Fibroblast of lung (primary cell): ENCODE measurements at regions not wholly inside any gene's neighbourhood (a gene's known extent, or its start where the extent isn't known, plus 50 kb on each side); places are given as distances from the start of the nearest gene placed in this dataset.

Source experiments
- DNase-seq, 2 donors: peaks; one replicate each; pipeline versions ENCODE4 v3.0.0 to v3.0.0-alpha.2; 2010; ENCODE audit warnings: low read depth in 2 of 2
- H2AFZ ChIP-seq: 2 replicates; pipeline ENCODE4 v1.5.1; 2012; ENCODE audit warnings: low read length, control low read depth, inconsistent platforms
- H3K27ac ChIP-seq: 2 replicates; pipeline ENCODE4 v1.5.1; 2011; ENCODE audit warnings: low read length, control low read depth; ENCODE audit not compliant: insufficient read depth
- H3K27me3 ChIP-seq: 2 replicates; pipeline ENCODE4 v1.5.1; 2011; ENCODE audit warnings: mild to moderate bottlenecking, low read length; ENCODE audit not compliant: control insufficient read depth, insufficient read depth
- H3K36me3 ChIP-seq: 2 replicates; pipeline ENCODE4 v1.5.1; 2011; ENCODE audit warnings: low read length; ENCODE audit not compliant: control insufficient read depth, insufficient read depth
- H3K4me1 ChIP-seq: 2 replicates; pipeline ENCODE4 v1.5.1; 2011; ENCODE audit warnings: low read length; ENCODE audit not compliant: control insufficient read depth, insufficient read depth; ENCODE audit errors: extremely low read depth
- H3K4me2 ChIP-seq: 2 replicates; pipeline ENCODE4 v1.5.1; 2011; ENCODE audit warnings: low read length, control low read depth; ENCODE audit not compliant: insufficient read depth; ENCODE audit errors: extremely low read depth
- H3K4me3 ChIP-seq, 4 experiments: fragments of 200-600 bp in 1 of 4; sonication (generic) in 1 of 4; replicated peaks in 1 of 4; 2 replicates each; pipeline ENCODE4 v1.5.1; 2011 to 2016; ENCODE audit warnings: low read length in 4 of 4, low read depth in 3 of 4, mild to moderate bottlenecking in 3 of 4, control low read depth in 2 of 4, inconsistent platforms in 1 of 4, mixed read lengths in 1 of 4; ENCODE audit not compliant: insufficient read depth in 1 of 4; ENCODE audit errors: control extremely low read depth in 1 of 4
- H3K79me2 ChIP-seq: 2 replicates; pipeline ENCODE4 v1.5.1; 2012; ENCODE audit warnings: mild to moderate bottlenecking, low read length, inconsistent platforms; ENCODE audit not compliant: control insufficient read depth, insufficient read depth
- H3K9ac ChIP-seq: 2 replicates; pipeline ENCODE4 v1.5.1; 2011; ENCODE audit warnings: mild to moderate bottlenecking, low read length, control low read depth; ENCODE audit not compliant: insufficient read depth
- H3K9me3 ChIP-seq: 2 replicates; pipeline ENCODE4 v1.5.1; 2012; ENCODE audit warnings: low read depth, low read length; ENCODE audit not compliant: control insufficient read depth, insufficient read depth
- H4K20me1 ChIP-seq: 2 replicates; pipeline ENCODE4 v1.5.1; 2011; ENCODE audit warnings: low read length; ENCODE audit not compliant: control insufficient read depth, insufficient read depth; ENCODE audit errors: extremely low read depth
- EZH2 ChIP-seq: IDR thresholded peaks from 2 replicates; pipeline ENCODE4 v1.5.1; 2012; ENCODE audit warnings: low read length, control low read depth, mild to moderate bottlenecking; ENCODE audit errors: missing control alignments
- TF ChIP-seq, protein P1 (sequence below), 2 donors: IDR thresholded peaks in 1 of 2; conservative IDR thresholded peaks in 1 of 2; 1 replicate in 1 of 2; 2 replicates in 1 of 2; pipeline ENCODE4 v1.5.1; 2011 to 2012; ENCODE audit warnings: low read length in 2 of 2, control low read depth in 1 of 2, inconsistent platforms in 1 of 2, low read depth in 1 of 2, mild to moderate bottlenecking in 1 of 2

DNA sequence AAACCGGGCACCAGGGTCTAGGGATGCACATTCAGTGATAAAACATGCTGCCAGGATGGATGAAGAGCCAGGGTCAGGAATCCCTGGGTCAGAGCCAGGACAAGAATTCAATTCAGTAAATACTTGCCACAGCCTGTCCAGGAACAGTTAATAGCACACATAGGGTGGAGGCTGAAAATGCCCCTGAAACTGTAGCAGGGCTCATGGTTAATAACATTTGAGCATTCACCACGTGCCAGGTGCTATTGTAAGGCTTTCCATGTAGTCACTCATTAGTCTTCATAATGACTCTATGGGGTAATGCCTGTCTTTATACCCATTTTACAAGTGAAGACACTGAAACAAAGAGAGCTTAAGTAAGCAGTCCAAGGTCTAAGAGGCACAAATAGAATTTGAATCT is 296.3 kb downstream of the LRFN2 start:
- no peak overlapping the region for H3K27ac ChIP-seq
- H3K36me3 ChIP-seq: no peaks in the 10 kb centered on the region

DNA sequence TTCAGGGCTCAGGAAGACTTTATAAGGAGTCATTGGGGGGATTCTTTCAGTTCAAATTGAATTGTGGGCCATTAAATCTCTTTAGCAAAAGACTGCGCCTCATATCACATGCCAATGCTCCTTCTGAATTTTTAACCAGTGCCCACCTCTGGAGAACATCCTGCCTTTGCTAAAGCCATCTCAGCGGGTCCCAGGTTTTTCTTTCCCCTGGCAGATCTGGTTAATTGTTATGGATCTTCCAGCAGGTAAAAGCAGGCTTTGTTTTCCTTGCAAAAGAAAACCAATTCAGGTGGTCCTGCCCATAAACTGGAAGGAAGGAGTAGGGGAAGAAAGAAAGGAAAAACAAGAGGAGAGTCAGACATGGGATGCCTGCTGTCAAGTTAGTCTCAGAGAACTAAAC is 298.2 kb downstream of the LRFN2 start:
- no peaks in the 10 kb centered on the region for H3K27me3 ChIP-seq
- TF ChIP-seq, protein P1, sequence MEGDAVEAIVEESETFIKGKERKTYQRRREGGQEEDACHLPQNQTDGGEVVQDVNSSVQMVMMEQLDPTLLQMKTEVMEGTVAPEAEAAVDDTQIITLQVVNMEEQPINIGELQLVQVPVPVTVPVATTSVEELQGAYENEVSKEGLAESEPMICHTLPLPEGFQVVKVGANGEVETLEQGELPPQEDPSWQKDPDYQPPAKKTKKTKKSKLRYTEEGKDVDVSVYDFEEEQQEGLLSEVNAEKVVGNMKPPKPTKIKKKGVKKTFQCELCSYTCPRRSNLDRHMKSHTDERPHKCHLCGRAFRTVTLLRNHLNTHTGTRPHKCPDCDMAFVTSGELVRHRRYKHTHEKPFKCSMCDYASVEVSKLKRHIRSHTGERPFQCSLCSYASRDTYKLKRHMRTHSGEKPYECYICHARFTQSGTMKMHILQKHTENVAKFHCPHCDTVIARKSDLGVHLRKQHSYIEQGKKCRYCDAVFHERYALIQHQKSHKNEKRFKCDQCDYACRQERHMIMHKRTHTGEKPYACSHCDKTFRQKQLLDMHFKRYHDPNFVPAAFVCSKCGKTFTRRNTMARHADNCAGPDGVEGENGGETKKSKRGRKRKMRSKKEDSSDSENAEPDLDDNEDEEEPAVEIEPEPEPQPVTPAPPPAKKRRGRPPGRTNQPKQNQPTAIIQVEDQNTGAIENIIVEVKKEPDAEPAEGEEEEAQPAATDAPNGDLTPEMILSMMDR (conservative IDR thresholded peaks at IDR 0.05 in 1 of 2, IDR thresholded peaks at IDR 0.05 in 1 of 2; ENCODE audit: low read depth in 1 of 2, low read length in 2 of 2): no peak
- TF ChIP-seq EZH2: no peak
- H3K4me2 ChIP-seq: no peak overlapping the region
- no peak overlapping the region for H3K9ac ChIP-seq
- no peaks in the 10 kb centered on the region for H3K4me1 ChIP-seq
- no peak overlapping the region for H3K27ac ChIP-seq
- H3K36me3 ChIP-seq: no peaks in the 10 kb centered on the region
- no peak overlapping the region for H3K4me3 ChIP-seq
- H3K79me2 ChIP-seq: no peaks in the 10 kb centered on the region
- no peaks in the 10 kb centered on the region for H3K9me3 ChIP-seq
- no peak overlapping the region for H2AFZ ChIP-seq
- H4K20me1 ChIP-seq: no peaks in the 10 kb centered on the region
- DNase-seq: no peak

More for the DNA sequence above, 296.3 kb downstream of the LRFN2 start:
- no peak overlapping the region for H2AFZ ChIP-seq
- no peaks in the 10 kb centered on the region for H4K20me1 ChIP-seq
- H3K9ac ChIP-seq: no peak overlapping the region
- no peak overlapping the region for H3K4me2 ChIP-seq
- no peak overlapping the region for H3K4me3 ChIP-seq
- H3K4me1 ChIP-seq: no peaks in the 10 kb centered on the region
- no peak for DNase-seq
- H3K79me2 ChIP-seq: no peaks in the 10 kb centered on the region
- H3K27me3 ChIP-seq: no peaks in the 10 kb centered on the region
- TF ChIP-seq, protein P1 (conservative IDR thresholded peaks at IDR 0.05 in 1 of 2, IDR thresholded peaks at IDR 0.05 in 1 of 2; ENCODE audit: low read depth in 1 of 2, low read length in 2 of 2): no peak
- no peak for TF ChIP-seq EZH2
- H3K9me3 ChIP-seq: no peaks in the 10 kb centered on the region

DNA sequence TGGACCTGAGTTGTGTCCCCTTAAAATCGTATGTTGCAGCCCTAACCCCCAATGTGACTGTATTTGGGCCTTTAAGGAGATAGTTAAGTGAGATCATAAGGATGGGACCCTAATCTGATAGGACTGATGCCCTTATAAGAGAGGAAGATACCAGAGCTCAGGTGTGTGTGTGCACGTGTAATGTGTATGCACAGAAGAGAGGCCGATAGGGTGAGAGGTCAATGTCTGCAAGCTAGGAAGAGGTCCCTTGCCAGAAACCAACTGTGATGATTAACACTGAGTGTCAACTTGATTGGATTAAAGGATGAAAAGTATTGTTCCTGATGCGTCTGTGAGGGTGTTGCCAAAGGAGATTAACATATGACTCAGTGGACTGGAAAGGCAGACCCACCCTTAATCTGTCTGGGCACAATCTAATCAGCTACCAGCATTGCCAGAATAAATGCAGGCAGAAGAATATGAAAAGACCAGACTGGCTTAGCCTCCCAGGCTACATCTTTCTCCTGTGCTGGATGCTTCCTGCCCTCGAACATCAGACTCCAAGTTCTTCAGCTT is 299.8 kb downstream of the LRFN2 start:
- no peak overlapping the region for H3K9ac ChIP-seq
- DNase-seq: no peak
- H3K27ac ChIP-seq: no peak overlapping the region
- no peaks in the 10 kb centered on the region for H3K27me3 ChIP-seq
- no peak overlapping the region for H3K4me3 ChIP-seq
- H3K79me2 ChIP-seq: no peaks in the 10 kb centered on the region
- no peaks in the 10 kb centered on the region for H4K20me1 ChIP-seq
- H2AFZ ChIP-seq: no peak overlapping the region
- TF ChIP-seq EZH2: no peak
- TF ChIP-seq, protein P1 (conservative IDR thresholded peaks at IDR 0.05 in 1 of 2, IDR thresholded peaks at IDR 0.05 in 1 of 2; ENCODE audit: low read depth in 1 of 2, low read length in 2 of 2): no peak
- no peaks in the 10 kb centered on the region for H3K36me3 ChIP-seq
- no peak overlapping the region for H3K4me2 ChIP-seq
- no peaks in the 10 kb centered on the region for H3K9me3 ChIP-seq
- no peaks in the 10 kb centered on the region for H3K4me1 ChIP-seq
